ENCODE measurements at regions not wholly inside any gene's neighbourhood (a gene's known extent, or its start where the extent isn't known, plus 50 kb on each side); places are given as distances from the start of the nearest gene placed in this dataset.

- FAIRE-seq (peak; percentile 100), DNase-seq (ENCODE audit: insufficient read length, low spot score) (no peak)
- TF ChIP-seq CTCF (IDR thresholded peaks at IDR 0.05; ENCODE audit: insufficient read depth, missing control alignments) = peak; percentile 77
These were observed 316.4 kb downstream of the DSEL start for GRCh38 chr18:67199993-67200617.

- FAIRE-seq (peak; percentile 96), DNase-seq (ENCODE audit: insufficient read length, low spot score) (no peak)
These were observed 321.6 kb downstream of the DSEL start for GRCh38 chr18:67194886-67195285.

GRCh38 chr18:67192535-67192934 is 324.0 kb downstream of the DSEL start:
- no peak for TF ChIP-seq CTCF (IDR thresholded peaks at IDR 0.05; ENCODE audit: insufficient read depth, missing control alignments)

More at GRCh38 chr18:67194886-67195285, 321.6 kb downstream of the DSEL start:
- no peak for TF ChIP-seq CTCF (IDR thresholded peaks at IDR 0.05; ENCODE audit: insufficient read depth, missing control alignments)

GRCh38 chr18:67183398-67183797 is 333.1 kb downstream of the DSEL start:
- FAIRE-seq = no peak
- no peak for DNase-seq (ENCODE audit: insufficient read length, low spot score)
- TF ChIP-seq CTCF (IDR thresholded peaks at IDR 0.05; ENCODE audit: insufficient read depth, missing control alignments) = no peak

More at GRCh38 chr18:67192535-67192934, 324.0 kb downstream of the DSEL start:
- FAIRE-seq (no peak), DNase-seq (ENCODE audit: insufficient read length, low spot score) (no peak)

GRCh38 chr18:67179726-67180125 is 336.8 kb downstream of the DSEL start:
- FAIRE-seq = peak; percentile 99
- DNase-seq (ENCODE audit: insufficient read length, low spot score) = no peak
- TF ChIP-seq CTCF (IDR thresholded peaks at IDR 0.05; ENCODE audit: insufficient read depth, missing control alignments) = no peak

- TF ChIP-seq CTCF (IDR thresholded peaks at IDR 0.05; ENCODE audit: insufficient read depth, missing control alignments) = no peak
- FAIRE-seq (no peak), DNase-seq (ENCODE audit: insufficient read length, low spot score) (no peak)
These were observed 356.9 kb downstream of the DSEL start for GRCh38 chr18:67159662-67160061.

GRCh38 chr18:67154979-67155378 is 361.5 kb downstream of the DSEL start:
- FAIRE-seq (no peak), DNase-seq (ENCODE audit: insufficient read length, low spot score) (no peak)
- no peak for TF ChIP-seq CTCF (IDR thresholded peaks at IDR 0.05; ENCODE audit: insufficient read depth, missing control alignments)

Data from D721Med (cell line).